Sigmoid colon (tissue), 3 donors: ENCODE measurements at regions not wholly inside any gene's neighbourhood (a gene's known extent, or its start where the extent isn't known, plus 50 kb on each side); places are given as distances from the start of the nearest gene placed in this dataset.

Source experiments
- CTCF ChIP-seq, 4 experiments: fragments of 450-650 bp in 3 of 4; fragments of 200-600 bp in 1 of 4; IDR thresholded peaks; one replicate each; pipeline ENCODE4 v1.5.1; 2016 to 2019; ENCODE audit warnings: antibody characterized with exemption in 4 of 4, mild to moderate bottlenecking in 3 of 4, moderate library complexity in 2 of 4
- POLR2A ChIP-seq, 2 donors: fragments of 450-650 bp; IDR thresholded peaks; one replicate each; pipeline ENCODE4 v1.6.1; 2016; ENCODE audit warnings: antibody characterized with exemption in 2 of 2, mild to moderate bottlenecking in 2 of 2, moderate library complexity in 2 of 2

- no peak for TF ChIP-seq POLR2A (IDR thresholded peaks at IDR 0.05)
- TF ChIP-seq CTCF (IDR thresholded peaks at IDR 0.05) = no peak
Observed at GRCh38 chr6:125567407-125567806, 182.0 kb upstream of the HEY2 start.
